ENCODE measurements at regions not wholly inside any gene's neighbourhood (a gene's known extent, or its start where the extent isn't known, plus 50 kb on each side); places are given as distances from the start of the nearest gene placed in this dataset.

- no peak overlapping the region for H3K9ac ChIP-seq
- 75% methylated on average over 1 of the region's 1 CpG for WGBS (ENCODE audit: low lambda C conversion rate)
- 0 out of 4 replicates have a peak, but pooled peaks cover 0 to 4% of the 10 kb centered on the region in 2 experiments for H3K4me1 ChIP-seq (ENCODE audit: control insufficient read depth in 1 of 2, insufficient read depth in 2 of 2, low read depth in 1 of 2, low read length in 1 of 2)
- no peaks in the 10 kb centered on the region for H3K36me3 ChIP-seq (replicated peaks in 1 of 2; ENCODE audit: control insufficient read depth in 1 of 2, insufficient read depth in 2 of 2, low read length in 1 of 2)
- no peaks in the 10 kb centered on the region for H4K20me1 ChIP-seq (ENCODE audit: insufficient read depth)
- H3K27me3 ChIP-seq (ENCODE audit: insufficient read depth), result no peaks in the 10 kb centered on the region
- H3K9me3 ChIP-seq, result no peaks in the 10 kb centered on the region
- no peak for TF ChIP-seq ZBTB33 (IDR thresholded peaks at IDR 0.05; ENCODE audit: borderline replicate concordance, low read depth)
- no peak for TF ChIP-seq EZH2phosphoT487 (IDR thresholded peaks at IDR 0.05; ENCODE audit: borderline replicate concordance, low read depth)
- no peak for TF ChIP-seq NFIC (IDR thresholded peaks at IDR 0.05; ENCODE audit: borderline replicate concordance)
- no peak for TF ChIP-seq SIN3A (IDR thresholded peaks at IDR 0.05; ENCODE audit: borderline replicate concordance, low read depth, low read length)
- TF ChIP-seq, protein P1, sequence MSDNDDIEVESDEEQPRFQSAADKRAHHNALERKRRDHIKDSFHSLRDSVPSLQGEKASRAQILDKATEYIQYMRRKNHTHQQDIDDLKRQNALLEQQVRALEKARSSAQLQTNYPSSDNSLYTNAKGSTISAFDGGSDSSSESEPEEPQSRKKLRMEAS (IDR thresholded peaks at IDR 0.05; ENCODE audit: low read depth), result no peak
- TF ChIP-seq RAD21 (IDR thresholded peaks at IDR 0.05; ENCODE audit: low read length), result no peak
- no peak for TF ChIP-seq MXI1 (IDR thresholded peaks at IDR 0.05; ENCODE audit: low read depth, low read length)
- TF ChIP-seq SMC3 (IDR thresholded peaks at IDR 0.05; ENCODE audit: low read depth, low read length), result no peak
- no peak for TF ChIP-seq GABPA (IDR thresholded peaks at IDR 0.05; ENCODE audit: low read depth)
- no peak for TF ChIP-seq TEAD4 (IDR thresholded peaks at IDR 0.05; ENCODE audit: borderline replicate concordance, insufficient read depth)
- no peak for TF ChIP-seq POLR2AphosphoS5 (IDR thresholded peaks at IDR 0.05; ENCODE audit: low read depth, low read length)
- no peak for TF ChIP-seq CHD2 (IDR thresholded peaks at IDR 0.05; ENCODE audit: low read length, partially characterized antibody)
- TF ChIP-seq RXRA (IDR thresholded peaks at IDR 0.05; ENCODE audit: borderline replicate concordance, low read depth), result no peak
- TF ChIP-seq REST (IDR thresholded peaks at IDR 0.05; ENCODE audit: low read depth, low read length), result no peak
- no peak for TF ChIP-seq ELF1 (IDR thresholded peaks at IDR 0.05)
- no peak for TF ChIP-seq FOXJ3 (CRISPR knock-in tag; IDR thresholded peaks at IDR 0.05)
- DNase-seq, result no peak
- no peak overlapping the region for H2AFZ ChIP-seq (ENCODE audit: low read depth)
- CTCF ChIA-PET, result no interaction called here
- H3K4me2 ChIP-seq, result no peak overlapping the region
- H3K27ac ChIP-seq (ENCODE audit: low read depth in 2 of 2, low read length in 1 of 2), result no peak overlapping the region
- H3F3A ChIP-seq (replicated peaks; ENCODE audit: insufficient read depth), result no peaks in the 10 kb centered on the region
- POLR2A ChIA-PET, result no interaction called here
- H3K79me2 ChIP-seq (ENCODE audit: insufficient read depth), result no peaks in the 10 kb centered on the region
- H3K9me2 ChIP-seq, result no peaks in the 10 kb centered on the region
- H3K4me3 ChIP-seq (ENCODE audit: low read depth in 2 of 2, low read length in 1 of 2), result no peak overlapping the region
These were observed 101.8 kb upstream of the FERD3L start for GRCh38 chr7:19247017-19247416.
